Right lobe of liver (tissue), 6 donors: ENCODE measurements at regions not wholly inside any gene's neighbourhood (a gene's known extent, or its start where the extent isn't known, plus 50 kb on each side); places are given as distances from the start of the nearest gene placed in this dataset.
"Not testable (repeated sequence)": the region's sequence is repeated elsewhere in the genome, so short reads cannot be mapped to it uniquely, and the experiment has no call there.

ENCODE experiments used
- ATAC-seq, 4 donors: fragments of 200-7000 bp; cut with Tn5 transposase; one replicate each; pipeline ENCODE4 v1.9.1; 2020; ENCODE audit warnings: mild to moderate bottlenecking in 4 of 4, moderate library complexity in 4 of 4
- DNase-seq, 3 donors: peaks; one replicate each; pipeline ENCODE4 v3.0.0-alpha.2; 2020
- H3K27ac ChIP-seq, 3 donors: fragments of 200-600 bp; one replicate each; pipeline ENCODE4 v1.8.0; 2022
- H3K27me3 ChIP-seq, 2 donors: fragments of 200-600 bp; one replicate each; pipeline ENCODE4 v1.8.0; 2022
- H3K36me3 ChIP-seq, 4 donors: fragments of 200-600 bp; sonication (generic) in 1 of 4; one replicate each; pipeline versions ENCODE4 v1.5.1 to v1.8.0; 2017 to 2022; ENCODE audit warnings: control low read depth in 1 of 4
- H3K4me1 ChIP-seq, 4 donors: fragments of 200-600 bp; sonication (generic) in 1 of 4; one replicate each; pipeline versions ENCODE4 v1.5.1 to v1.8.0; 2017 to 2022; ENCODE audit warnings: control low read depth in 1 of 4
- H3K4me3 ChIP-seq, 3 donors: fragments of 200-600 bp; one replicate each; pipeline ENCODE4 v1.8.0; 2022
- H3K9me3 ChIP-seq, 4 donors: fragments of 200-600 bp; sonication (generic) in 1 of 4; one replicate each; pipeline versions ENCODE4 v1.5.1 to v1.8.0; 2017 to 2022; ENCODE audit warnings: control low read depth in 1 of 4
- CTCF ChIP-seq, 4 donors: fragments of 200-600 bp in 3 of 4; fragments of 450-650 bp in 1 of 4; IDR thresholded peaks; one replicate each; pipeline versions ENCODE4 v1.5.1 to v1.8.0; 2016 to 2022; ENCODE audit warnings: antibody characterized with exemption in 4 of 4, mild to moderate bottlenecking in 2 of 4
- WGBS: methylation state at CpG from one replicate; pipeline ENCODE4 v1.1.6; 2018; ENCODE audit warnings: low coverage, low lambda C conversion rate; ENCODE audit not compliant: insufficient coverage; ENCODE audit errors: missing lambda C conversion rate; 5-methylcytosine and 5-hydroxymethylcytosine counted together
- intact Hi-C, 2 donors: fragments of 100-400 bp; cut with DNase I; formaldehyde crosslinking; loops; one replicate each; pipeline versions ENCODE4 v1.11.2 to v1.14.1; 2022
- donor health status: DM: no; HTN: yes; CAD: no.
- donor health status: DM: no; HTN: no; CAD: no.
- donor health status: DM: no; HTN: no; CAD: no.
- donor health status: DM: no; HTN: yes; CAD: no.
- donor health status: DM: no; HTN: yes; CAD: no.

- WGBS = 64% methylated on average over 5 of the region's 6 CpGs
- intact Hi-C loops, ATAC-seq: not testable (repeated sequence)
These were observed 56.6 kb upstream of the ASNS start for GRCh38 chr7:97928844-97929243.

GRCh38 chr7:97927790-97928748, 55.9 kb upstream of the ASNS start:
- DNase-seq = peak; percentile 57 to 67 (median 64)
- H3K9me3 ChIP-seq, H3K27ac ChIP-seq, intact Hi-C loops, H3K27me3 ChIP-seq, H3K4me1 ChIP-seq, H3K36me3 ChIP-seq: not testable (repeated sequence)
- peak in 3 of 4 donors; percentile 53 to 60 (median 57) for ATAC-seq
- peak; percentile 69 to 86 (median 78) for TF ChIP-seq CTCF (IDR thresholded peaks at IDR 0.05)
- H3K4me3 ChIP-seq = peak overlapping the region; percentile 22 to 47 (median 32)
- WGBS = 1% methylated on average over 19 of the region's 80 CpGs

More at GRCh38 chr7:97928844-97929243, 56.6 kb upstream of the ASNS start:
- H3K9me3 ChIP-seq, DNase-seq, H3K36me3 ChIP-seq, H3K4me1 ChIP-seq, H3K27me3 ChIP-seq, H3K27ac ChIP-seq, H3K4me3 ChIP-seq: not testable (repeated sequence)
